H9 (cell line): ENCODE measurements at regions not wholly inside any gene's neighbourhood (a gene's known extent, or its start where the extent isn't known, plus 50 kb on each side); places are given as distances from the start of the nearest gene placed in this dataset.

Experiments
- DNase-seq: peaks from one replicate; pipeline ENCODE4 v3.0.0-alpha.2; 2017
- H2AFZ ChIP-seq: one replicate; pipeline ENCODE4 v1.6.1; 2013; ENCODE audit warnings: mild to moderate bottlenecking, low read length, control low read depth, moderate library complexity
- H2AK5ac ChIP-seq: 2 replicates; pipeline ENCODE4 v1.6.1; 2013; ENCODE audit warnings: low read length, control low read depth, mixed read lengths; ENCODE audit not compliant: insufficient read length
- H2BK120ac ChIP-seq: one replicate; pipeline ENCODE4 v1.6.1; 2013; ENCODE audit warnings: low read depth, mild to moderate bottlenecking, low read length, control low read depth, inconsistent platforms; ENCODE audit not compliant: poor library complexity, severe bottlenecking
- H2BK12ac ChIP-seq: 2 replicates; pipeline ENCODE4 v1.6.1; 2013; ENCODE audit warnings: low read length, control low read depth, mixed read lengths, low read depth; ENCODE audit not compliant: insufficient read length
- H2BK15ac ChIP-seq: 2 replicates; pipeline ENCODE4 v1.6.1; 2013; ENCODE audit warnings: low read depth, low read length, control low read depth
- H2BK20ac ChIP-seq: one replicate; pipeline ENCODE4 v1.6.1; 2013; ENCODE audit warnings: low read depth, mild to moderate bottlenecking, low read length, control low read depth, inconsistent platforms; ENCODE audit not compliant: poor library complexity, severe bottlenecking
- H2BK5ac ChIP-seq: 2 replicates; pipeline ENCODE4 v1.6.1; 2013; ENCODE audit warnings: low read length, control low read depth, mixed read lengths; ENCODE audit not compliant: insufficient read length
- H3K14ac ChIP-seq: 2 replicates; pipeline ENCODE4 v1.6.1; 2013; ENCODE audit warnings: low read length, control low read depth; ENCODE audit not compliant: insufficient read depth
- H3K18ac ChIP-seq: 2 replicates; pipeline ENCODE4 v1.6.1; 2013; ENCODE audit warnings: low read depth, mild to moderate bottlenecking, mixed read lengths, low read length, control low read depth; ENCODE audit not compliant: insufficient read length
- H3K23ac ChIP-seq: 2 replicates; pipeline ENCODE4 v1.6.1; 2013; ENCODE audit warnings: low read length, control low read depth, mixed read lengths, low read depth; ENCODE audit not compliant: insufficient read length
- H3K23me2 ChIP-seq: 2 replicates; pipeline ENCODE4 v1.6.1; 2013; ENCODE audit warnings: low read depth, mild to moderate bottlenecking, mixed read lengths, low read length, control low read depth; ENCODE audit not compliant: insufficient read length, poor library complexity, severe bottlenecking
- H3K27ac ChIP-seq: 2 replicates; pipeline ENCODE4 v1.5.1; 2013; ENCODE audit warnings: low read length, control low read depth, mixed read lengths, low read depth; ENCODE audit not compliant: insufficient read length
- H3K27me3 ChIP-seq: 2 replicates; pipeline ENCODE4 v1.6.1; 2013; ENCODE audit warnings: low read length, control low read depth, inconsistent platforms; ENCODE audit not compliant: insufficient read depth
- H3K4ac ChIP-seq: 2 replicates; pipeline ENCODE4 v1.6.1; 2013; ENCODE audit warnings: low read depth, mild to moderate bottlenecking, control low read depth, inconsistent platforms, low read length, moderate library complexity
- H3K4me1 ChIP-seq: 2 replicates; pipeline ENCODE4 v1.6.1; 2013; ENCODE audit warnings: low read length, control low read depth, inconsistent platforms; ENCODE audit not compliant: insufficient read depth
- H3K4me2 ChIP-seq: 2 replicates; pipeline ENCODE4 v1.6.1; 2013; ENCODE audit warnings: low read length, control low read depth, mixed read lengths; ENCODE audit not compliant: insufficient read length, insufficient read depth
- H3K56ac ChIP-seq: 2 replicates; pipeline ENCODE4 v1.6.1; 2013; ENCODE audit warnings: low read depth, mild to moderate bottlenecking, mixed read lengths, low read length, control low read depth; ENCODE audit not compliant: insufficient read length
- H3K79me1 ChIP-seq: 2 replicates; pipeline ENCODE4 v1.6.1; 2013; ENCODE audit warnings: low read depth, mild to moderate bottlenecking, moderate library complexity, low read length, control low read depth, inconsistent platforms; ENCODE audit not compliant: insufficient read depth, poor library complexity, severe bottlenecking
- H3K79me2 ChIP-seq: 2 replicates; pipeline ENCODE4 v1.6.1; 2013; ENCODE audit warnings: low read length, control low read depth, inconsistent platforms; ENCODE audit not compliant: insufficient read depth
- H3K9ac ChIP-seq: 2 replicates; pipeline ENCODE4 v1.6.1; 2013; ENCODE audit warnings: low read length, control low read depth, mixed read lengths; ENCODE audit not compliant: insufficient read length; ENCODE audit errors: extremely low read depth
- H3K9me3 ChIP-seq: one replicate; pipeline ENCODE4 v1.6.1; 2013; ENCODE audit warnings: low read depth, low read length, inconsistent platforms; ENCODE audit not compliant: control insufficient read depth
- H3T11ph ChIP-seq: one replicate; pipeline ENCODE4 v1.6.1; 2013; ENCODE audit warnings: mild to moderate bottlenecking, low read length, control low read depth, inconsistent platforms
- H4K20me1 ChIP-seq: one replicate; pipeline ENCODE4 v1.6.1; 2013; ENCODE audit not compliant: control insufficient read depth, insufficient read length, insufficient read depth
- H4K5ac ChIP-seq: 2 replicates; pipeline ENCODE4 v1.6.1; 2013; ENCODE audit warnings: low read depth, mild to moderate bottlenecking, mixed read lengths, low read length, control low read depth; ENCODE audit not compliant: insufficient read length
- H4K8ac ChIP-seq: replicated peaks from 2 replicates; pipeline ENCODE4 v1.6.1; 2013; ENCODE audit warnings: low read length, control low read depth, mixed read lengths, low read depth; ENCODE audit not compliant: insufficient read length
- H4K91ac ChIP-seq: 2 replicates; pipeline ENCODE4 v1.6.1; 2013; ENCODE audit warnings: low read depth, mild to moderate bottlenecking, moderate library complexity, mixed read lengths, low read length, control low read depth; ENCODE audit not compliant: insufficient read length
- H3K27ac Mint-ChIP-seq, 3 experiments: 2 replicates in 2 of 3; 3 replicates in 1 of 3; pipeline ENCODE4 v1.8.0; 2020 to 2021; ENCODE audit warnings: mixed read lengths in 3 of 3, mild to moderate bottlenecking in 1 of 3, moderate library complexity in 1 of 3
- H3K27me3 Mint-ChIP-seq: 2 replicates; pipeline ENCODE4 v1.8.0; 2021; ENCODE audit warnings: low read depth, mild to moderate bottlenecking, moderate library complexity, mixed read lengths
- H3K36me3 Mint-ChIP-seq, 3 experiments: 2 replicates in 2 of 3; 3 replicates in 1 of 3; pipeline ENCODE4 v1.8.0; 2020 to 2021; ENCODE audit warnings: low read depth in 3 of 3, mixed read lengths in 3 of 3; ENCODE audit not compliant: insufficient read depth in 1 of 3
- H3K4me1 Mint-ChIP-seq, 2 experiments: 2 replicates each; pipeline ENCODE4 v1.8.0; 2020; ENCODE audit warnings: mixed read lengths in 2 of 2
- H3K4me3 Mint-ChIP-seq, 2 experiments: 2 replicates in 1 of 2; 3 replicates in 1 of 2; pipeline ENCODE4 v1.8.0; 2020 to 2021; ENCODE audit warnings: mild to moderate bottlenecking in 2 of 2, mixed read lengths in 2 of 2, moderate library complexity in 1 of 2
- H3K9me3 Mint-ChIP-seq, 2 experiments: 2 replicates in 1 of 2; 3 replicates in 1 of 2; pipeline ENCODE4 v1.8.0; 2020; ENCODE audit warnings: mild to moderate bottlenecking in 2 of 2, mixed read lengths in 2 of 2, moderate library complexity in 1 of 2
- WGBS: extraction: QIAGEN DNeasy Blood & Tissue Kit; methylation state at CpG from one replicate; pipeline ENCODE4 v1.1.7; 2013; ENCODE audit warnings: missing lambda C conversion rate, low lambda C conversion rate, mixed read lengths; ENCODE audit not compliant: insufficient read length; ENCODE audit errors: extremely low coverage; 5-methylcytosine and 5-hydroxymethylcytosine counted together
- TF ChIP-seq, protein P1 (sequence below): fragments of 200-600 bp; sonication (generic); conservative IDR thresholded peaks from 3 replicates; pipeline ENCODE4 v1.8.0; 2021; ENCODE audit warnings: antibody characterized with exemption, mild to moderate bottlenecking

DNA sequence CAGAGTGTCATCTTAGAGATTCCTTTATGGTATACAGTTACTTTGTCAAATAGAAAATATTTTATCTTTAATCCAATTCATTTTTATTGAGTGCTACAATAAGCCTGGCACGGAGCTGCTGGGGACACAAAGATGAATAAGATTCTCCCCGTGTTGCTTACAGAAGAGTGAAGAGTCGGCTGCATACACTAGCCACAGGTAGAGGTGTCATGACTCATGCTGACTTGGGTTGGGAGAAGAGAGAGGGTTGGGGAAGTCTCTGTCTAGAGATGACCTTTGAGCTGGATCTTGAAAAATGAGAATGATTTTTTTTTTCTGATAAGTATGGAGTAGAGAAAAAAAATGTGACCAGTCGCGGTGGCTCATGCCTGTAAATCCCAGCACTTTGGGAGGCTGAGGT lies 289.9 kb upstream of the CELF2 start:
- no peak overlapping the region for H3K4me2 ChIP-seq
- TF ChIP-seq, protein P1, sequence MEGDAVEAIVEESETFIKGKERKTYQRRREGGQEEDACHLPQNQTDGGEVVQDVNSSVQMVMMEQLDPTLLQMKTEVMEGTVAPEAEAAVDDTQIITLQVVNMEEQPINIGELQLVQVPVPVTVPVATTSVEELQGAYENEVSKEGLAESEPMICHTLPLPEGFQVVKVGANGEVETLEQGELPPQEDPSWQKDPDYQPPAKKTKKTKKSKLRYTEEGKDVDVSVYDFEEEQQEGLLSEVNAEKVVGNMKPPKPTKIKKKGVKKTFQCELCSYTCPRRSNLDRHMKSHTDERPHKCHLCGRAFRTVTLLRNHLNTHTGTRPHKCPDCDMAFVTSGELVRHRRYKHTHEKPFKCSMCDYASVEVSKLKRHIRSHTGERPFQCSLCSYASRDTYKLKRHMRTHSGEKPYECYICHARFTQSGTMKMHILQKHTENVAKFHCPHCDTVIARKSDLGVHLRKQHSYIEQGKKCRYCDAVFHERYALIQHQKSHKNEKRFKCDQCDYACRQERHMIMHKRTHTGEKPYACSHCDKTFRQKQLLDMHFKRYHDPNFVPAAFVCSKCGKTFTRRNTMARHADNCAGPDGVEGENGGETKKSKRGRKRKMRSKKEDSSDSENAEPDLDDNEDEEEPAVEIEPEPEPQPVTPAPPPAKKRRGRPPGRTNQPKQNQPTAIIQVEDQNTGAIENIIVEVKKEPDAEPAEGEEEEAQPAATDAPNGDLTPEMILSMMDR, result no peak
- no peaks in the 10 kb centered on the region for H3K9me3 ChIP-seq
- no peaks in the 10 kb centered on the region for H3K79me1 ChIP-seq
- H4K20me1 ChIP-seq, result no peaks in the 10 kb centered on the region
- H3K4me3 Mint-ChIP-seq, result no peak overlapping the region
- no peak overlapping the region for H2AFZ ChIP-seq
- no peak overlapping the region for H3K27ac ChIP-seq
- H2AK5ac ChIP-seq, result no peak overlapping the region
- H3K4me1 ChIP-seq, result no peaks in the 10 kb centered on the region
- no peak overlapping the region for H3K9ac ChIP-seq
- no peak overlapping the region for H2BK15ac ChIP-seq
- H3K79me2 ChIP-seq, result no peaks in the 10 kb centered on the region
- H3K18ac ChIP-seq, result no peak overlapping the region
- DNase-seq, result no peak
- H3K27me3 ChIP-seq, result no peaks in the 10 kb centered on the region
- H3K4me1 Mint-ChIP-seq, result 0 out of 4 replicates have a peak, but pooled peaks cover 0 to 2% of the 10 kb centered on the region in 2 experiments
- H4K8ac ChIP-seq, result no peak overlapping the region
- H3T11ph ChIP-seq, result no peak overlapping the region
- no peak overlapping the region for H2BK12ac ChIP-seq
- no peaks in the 10 kb centered on the region for H3K27me3 Mint-ChIP-seq
- H3K27ac Mint-ChIP-seq, result no peak overlapping the region
- no peak overlapping the region for H3K4ac ChIP-seq
- H3K9me3 Mint-ChIP-seq, result no peaks in the 10 kb centered on the region; a peak in 1 of 5 replicates
- H4K5ac ChIP-seq, result no peak overlapping the region
- H2BK120ac ChIP-seq, result no peak overlapping the region
- H2BK5ac ChIP-seq, result no peak overlapping the region
- H3K36me3 Mint-ChIP-seq, result no peaks in the 10 kb centered on the region
- H3K14ac ChIP-seq, result no peak overlapping the region
- H4K91ac ChIP-seq, result no peak overlapping the region
- no peaks in the 10 kb centered on the region for H3K23me2 ChIP-seq
- no CpG with 5 or more reads among the region's 5 CpGs for WGBS
- H3K23ac ChIP-seq, result no peak overlapping the region
- no peak overlapping the region for H3K56ac ChIP-seq
- H2BK20ac ChIP-seq, result no peak overlapping the region
